Mesodermal cell (in vitro differentiated cells): ENCODE measurements at regions not wholly inside any gene's neighbourhood (a gene's known extent, or its start where the extent isn't known, plus 50 kb on each side); places are given as distances from the start of the nearest gene placed in this dataset.
A peak's percentile ranks its signal among the peaks of the same experiment; 100 is the strongest.

Source experiments
- H3K27ac ChIP-seq: 2 replicates; pipeline ENCODE4 v1.7.0; 2013; ENCODE audit warnings: mild to moderate bottlenecking, low read depth, low read length, moderate library complexity; ENCODE audit not compliant: severe bottlenecking
- H3K36me3 ChIP-seq: 2 replicates; pipeline ENCODE4 v1.7.1; 2013; ENCODE audit warnings: mild to moderate bottlenecking, low read length, moderate library complexity; ENCODE audit not compliant: control insufficient read depth, insufficient read depth
- H3K4me1 ChIP-seq: one replicate; pipeline ENCODE4 v1.7.1; 2013; ENCODE audit warnings: mild to moderate bottlenecking, low read length; ENCODE audit not compliant: insufficient read depth, control insufficient read depth, poor library complexity, severe bottlenecking
- H3K4me3 ChIP-seq: 2 replicates; pipeline ENCODE4 v1.7.0; 2013; ENCODE audit warnings: low read length, control low read depth, mild to moderate bottlenecking; ENCODE audit not compliant: insufficient read depth, poor library complexity, severe bottlenecking; ENCODE audit errors: extremely low read depth
- H3K9me3 ChIP-seq: 2 replicates; pipeline ENCODE4 v1.7.1; 2013; ENCODE audit warnings: mild to moderate bottlenecking, low read length, moderate library complexity; ENCODE audit not compliant: control insufficient read depth
- WGBS, 2 experiments: methylation state at CpG; one replicate each; pipeline ENCODE4 v1.1.5; 2013; ENCODE audit warnings: missing lambda C conversion rate in 2 of 2; ENCODE audit not compliant: insufficient coverage in 2 of 2; 5-methylcytosine and 5-hydroxymethylcytosine counted together

DNA sequence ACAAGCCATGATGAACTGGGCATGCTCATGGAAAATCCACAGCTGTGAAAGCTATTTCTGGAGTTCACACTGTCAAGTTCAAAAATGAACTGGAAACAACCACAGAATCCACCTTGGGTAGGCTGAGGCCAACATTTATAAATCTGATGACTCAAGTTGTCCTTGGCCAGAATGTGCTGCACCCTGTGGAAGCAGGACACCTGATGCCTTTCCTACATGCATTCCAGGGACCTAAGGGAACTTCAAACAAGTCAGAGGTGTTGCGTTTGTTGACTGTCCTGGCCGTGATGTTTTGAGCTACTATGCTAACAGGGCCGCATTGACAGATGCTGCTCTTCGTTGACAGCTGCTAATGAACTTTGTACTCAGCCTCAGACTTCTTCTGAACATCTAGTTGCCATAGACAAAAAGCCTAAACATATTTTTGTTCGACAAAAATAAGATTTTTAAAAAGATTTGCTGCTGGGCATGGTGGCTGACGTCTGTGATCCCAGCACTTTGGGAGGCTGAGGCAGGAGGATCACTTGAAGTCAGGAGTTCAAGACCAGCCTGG is 127.9 kb upstream of the SLC45A1 start:
- no peaks in the 10 kb centered on the region for H3K36me3 ChIP-seq
- H3K4me3 ChIP-seq, result no peak overlapping the region
- no peaks in the 10 kb centered on the region for H3K9me3 ChIP-seq
- H3K4me1 ChIP-seq, result peaks cover 4% of the 10 kb centered on the region
- H3K27ac ChIP-seq, result no peak overlapping the region
- 94 to 95% methylated on average over 6 of the region's 6 CpGs for WGBS, 2 experiments

DNA sequence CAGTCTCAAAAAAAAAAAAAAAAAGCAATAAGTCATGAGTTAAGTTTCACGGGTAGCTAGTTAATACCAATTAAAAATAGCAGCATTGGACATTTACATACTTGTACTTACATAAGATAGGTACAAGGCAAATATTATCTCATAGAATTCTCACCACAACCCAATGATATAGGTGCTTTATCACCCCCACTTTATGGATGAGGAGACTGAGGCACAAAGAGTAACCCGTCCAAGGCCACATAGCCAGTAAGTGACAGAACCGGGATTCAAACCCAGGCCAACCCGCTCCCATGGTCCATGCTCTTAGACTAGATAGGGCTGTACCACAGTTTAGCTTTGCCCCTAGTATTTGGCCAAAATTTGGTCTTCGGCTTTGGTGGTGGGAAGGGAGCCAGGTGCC is 132.5 kb upstream of the SLC45A1 start:
- Histone ChIP-seq H3K9me3 (no peaks in the 10 kb centered on the region), H3K27ac (no peak overlapping the region), H3K36me3 (no peaks in the 10 kb centered on the region), H3K4me3 (no peak overlapping the region), H3K4me1 (peaks cover 25% of the 10 kb centered on the region)
- WGBS, 2 experiments, result 93 to 95% methylated on average over 2 to 4 of the region's 5 CpGs

DNA sequence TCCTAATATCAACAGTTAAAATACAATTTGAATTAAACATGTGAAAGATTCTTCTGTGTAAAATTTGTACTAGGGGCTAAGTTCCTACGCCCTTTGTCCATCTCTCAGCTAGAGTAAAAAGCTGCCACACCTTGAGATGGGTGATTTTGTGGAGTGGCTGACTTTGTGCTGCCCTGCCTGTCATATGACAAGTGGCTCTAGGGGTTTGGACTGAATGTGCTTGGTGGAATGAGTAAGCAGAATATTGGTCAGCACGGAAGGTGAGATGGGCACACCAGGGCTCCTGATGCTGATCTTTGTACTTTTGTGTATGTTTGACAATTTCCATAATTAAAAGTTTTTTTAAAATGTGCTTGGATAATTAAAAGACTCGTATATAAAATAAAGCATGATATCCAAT is 133.6 kb upstream of the SLC45A1 start:
- H3K4me3 ChIP-seq, result no peak overlapping the region
- no peaks in the 10 kb centered on the region for H3K36me3 ChIP-seq
- H3K4me1 ChIP-seq, result peaks cover 25% of the 10 kb centered on the region
- peaks cover 1% of the 10 kb centered on the region for H3K9me3 ChIP-seq
- 80 to 100% methylated on average over 1 of the region's 3 CpGs for WGBS, 2 experiments
- no peak overlapping the region for H3K27ac ChIP-seq

DNA sequence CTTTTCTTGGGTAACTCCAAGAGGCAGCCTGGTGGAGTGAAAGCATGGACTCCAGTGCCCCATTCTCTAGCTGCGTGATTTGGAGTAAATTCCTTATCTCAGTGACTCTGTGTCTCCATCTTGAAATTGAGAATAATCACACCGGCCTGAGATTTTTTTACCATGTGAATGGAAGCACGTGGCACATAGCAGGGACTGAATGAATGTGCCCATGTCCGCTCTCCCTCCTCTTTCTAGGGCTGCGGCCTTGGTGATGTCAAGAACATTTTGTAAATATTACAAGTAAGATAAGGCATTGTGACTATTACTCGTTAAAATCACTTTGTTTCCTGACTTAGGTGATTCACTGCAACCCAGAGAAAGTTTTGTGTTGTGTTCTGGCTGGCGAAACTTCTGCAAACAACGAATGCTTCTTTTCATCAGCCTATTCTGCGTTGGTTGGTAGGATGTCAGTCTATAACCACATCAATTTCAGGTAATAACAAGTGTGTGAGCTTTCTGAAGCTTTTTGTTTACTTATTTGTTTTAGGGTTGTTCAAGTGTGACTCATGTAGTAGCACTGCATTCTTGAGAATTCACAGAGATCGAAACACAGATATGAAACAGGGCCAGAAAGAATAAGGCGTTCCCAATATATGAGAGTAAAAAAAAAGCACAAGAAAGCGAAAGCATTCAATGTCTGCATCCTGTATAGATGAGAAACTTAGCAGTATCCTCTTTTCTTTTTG is 135.7 kb upstream of the SLC45A1 start:
- no peaks in the 10 kb centered on the region for H3K36me3 ChIP-seq
- H3K4me3 ChIP-seq, result no peak overlapping the region
- H3K9me3 ChIP-seq, result peaks cover 11% of the 10 kb centered on the region
- WGBS, 2 experiments, result 77 to 84% methylated on average over 6 to 8 of the region's 12 CpGs
- peak overlapping the region; percentile 83 for H3K27ac ChIP-seq
- H3K4me1 ChIP-seq, result peaks cover 25% of the 10 kb centered on the region

DNA sequence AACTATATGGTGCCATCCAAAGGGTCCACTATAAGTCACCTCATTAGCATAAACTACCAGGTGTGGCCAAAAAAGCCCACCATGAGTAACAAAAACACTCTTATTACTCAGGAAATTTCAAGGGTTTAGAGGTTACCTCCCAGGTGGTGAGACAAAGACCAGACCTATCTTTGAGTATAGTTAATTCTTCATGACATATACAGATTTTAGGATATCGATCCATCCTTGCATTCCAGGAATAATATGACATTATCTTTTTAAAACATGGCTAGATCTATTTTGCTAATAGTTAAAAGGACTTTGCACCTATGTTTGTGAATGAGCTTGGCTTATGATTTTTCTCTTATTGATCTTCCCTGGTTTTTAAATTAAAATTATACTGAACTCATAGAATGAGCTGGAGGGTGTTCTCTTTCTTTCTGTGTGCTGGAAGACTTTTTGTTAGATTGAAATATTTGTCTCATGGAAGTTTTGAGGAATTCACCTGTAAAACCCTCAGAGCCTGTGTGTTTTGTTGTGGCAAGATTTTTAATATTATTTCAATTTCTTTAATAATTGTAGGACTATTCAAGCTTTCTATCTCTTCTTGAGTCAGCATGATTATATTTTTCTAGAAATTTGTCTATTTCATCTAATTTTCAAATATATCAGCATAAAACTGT is 138.7 kb upstream of the SLC45A1 start:
- no CpG with 5 or more reads among the region's 1 CpG for WGBS, 2 experiments
- Histone ChIP-seq H3K36me3 (no peaks in the 10 kb centered on the region), H3K9me3 (peaks cover 11% of the 10 kb centered on the region), H3K4me1 (peaks cover 24% of the 10 kb centered on the region), H3K4me3 (no peak overlapping the region), H3K27ac (no peak overlapping the region)

DNA sequence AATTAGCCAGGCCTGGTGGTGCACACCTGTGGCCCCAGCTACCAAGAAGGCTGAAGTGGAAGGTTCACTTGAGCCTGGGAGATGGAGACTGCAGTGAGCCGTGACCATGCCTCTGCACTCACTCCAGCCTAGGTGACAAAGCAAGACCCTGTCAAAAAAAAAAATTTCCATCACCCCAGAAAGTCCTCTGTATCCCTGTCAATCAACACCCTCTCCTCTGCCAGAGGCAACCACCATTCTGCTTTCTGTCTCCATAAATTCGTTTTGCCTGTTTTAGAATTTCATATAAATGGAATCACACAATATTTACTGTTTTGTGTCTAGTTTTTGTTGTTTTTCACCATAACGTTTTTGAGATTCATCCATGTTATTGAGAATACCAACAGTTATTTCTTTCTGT is 141.6 kb upstream of the SLC45A1 start:
- Histone ChIP-seq H3K4me3 (no peak overlapping the region), H3K4me1 (peaks cover 1% of the 10 kb centered on the region), H3K36me3 (no peaks in the 10 kb centered on the region), H3K9me3 (peaks cover 11% of the 10 kb centered on the region), H3K27ac (no peak overlapping the region)
- 100% methylated on average over 1 of the region's 3 CpGs for WGBS, 2 experiments

DNA sequence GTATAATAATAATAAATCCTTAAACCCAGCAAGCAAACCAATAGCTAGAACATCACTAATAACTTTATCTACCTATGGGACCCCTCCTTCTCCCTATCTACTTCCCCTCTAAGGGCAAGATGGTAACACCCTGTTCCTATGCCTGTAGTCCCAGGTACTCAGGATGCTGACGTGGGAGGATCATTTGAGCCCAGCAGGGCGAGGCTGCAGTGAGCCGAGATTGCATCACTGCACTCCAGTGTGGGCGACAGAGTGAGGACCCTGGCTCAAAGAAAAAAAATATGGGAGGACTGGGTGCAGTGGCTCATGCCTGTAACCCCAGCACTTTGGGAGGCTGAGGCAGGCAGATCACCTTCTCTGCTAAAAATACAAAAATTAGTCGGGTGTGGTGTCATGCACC is 143.1 kb upstream of the SLC45A1 start:
- H3K27ac ChIP-seq, result no peak overlapping the region
- H3K4me1 ChIP-seq, result peaks cover 2% of the 10 kb centered on the region
- no peaks in the 10 kb centered on the region for H3K36me3 ChIP-seq
- 88 to 90% methylated on average over 5 of the region's 5 CpGs for WGBS, 2 experiments
- H3K4me3 ChIP-seq, result no peak overlapping the region
- peaks cover 11% of the 10 kb centered on the region for H3K9me3 ChIP-seq

DNA sequence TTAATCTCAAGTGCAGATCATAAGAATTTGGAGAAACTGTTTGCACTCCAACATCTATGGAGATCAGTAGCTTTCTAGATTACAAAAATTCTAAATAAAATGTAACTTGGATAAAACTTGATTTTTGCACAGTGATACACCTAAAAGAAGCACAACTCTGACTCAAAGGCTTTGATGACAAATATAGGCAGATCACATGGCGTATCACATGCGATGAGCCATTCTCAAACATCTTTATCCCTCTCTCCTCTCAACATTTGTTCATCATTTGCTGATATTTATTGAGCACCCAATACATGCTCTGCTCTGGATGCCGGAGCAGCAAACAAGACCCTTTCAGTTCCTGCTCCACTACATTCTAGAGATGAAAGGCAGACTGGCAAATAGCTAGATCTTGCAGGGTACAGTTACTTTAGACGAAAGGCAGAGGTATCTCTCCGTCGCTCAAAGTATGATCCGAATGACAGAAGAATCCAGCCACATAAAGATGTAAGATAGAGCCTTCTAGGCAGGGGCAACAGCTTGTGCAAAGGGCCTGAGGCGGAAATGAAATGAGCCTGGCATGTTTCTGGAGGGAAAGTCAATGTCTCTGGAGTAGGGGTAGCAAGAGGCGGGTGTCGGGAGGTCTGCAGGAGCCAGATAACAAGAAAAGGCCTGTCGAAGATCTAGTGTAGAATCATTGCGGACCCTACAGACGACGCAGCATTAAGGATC is 145.8 kb upstream of the ERRFI1 start:
- Histone ChIP-seq H3K4me1 (peaks cover 8% of the 10 kb centered on the region), H3K27ac (no peak overlapping the region), H3K36me3 (no peaks in the 10 kb centered on the region), H3K9me3 (no peaks in the 10 kb centered on the region), H3K4me3 (no peak overlapping the region)
- WGBS, 2 experiments, result 96% methylated on average over 13 to 14 of the region's 14 CpGs

DNA sequence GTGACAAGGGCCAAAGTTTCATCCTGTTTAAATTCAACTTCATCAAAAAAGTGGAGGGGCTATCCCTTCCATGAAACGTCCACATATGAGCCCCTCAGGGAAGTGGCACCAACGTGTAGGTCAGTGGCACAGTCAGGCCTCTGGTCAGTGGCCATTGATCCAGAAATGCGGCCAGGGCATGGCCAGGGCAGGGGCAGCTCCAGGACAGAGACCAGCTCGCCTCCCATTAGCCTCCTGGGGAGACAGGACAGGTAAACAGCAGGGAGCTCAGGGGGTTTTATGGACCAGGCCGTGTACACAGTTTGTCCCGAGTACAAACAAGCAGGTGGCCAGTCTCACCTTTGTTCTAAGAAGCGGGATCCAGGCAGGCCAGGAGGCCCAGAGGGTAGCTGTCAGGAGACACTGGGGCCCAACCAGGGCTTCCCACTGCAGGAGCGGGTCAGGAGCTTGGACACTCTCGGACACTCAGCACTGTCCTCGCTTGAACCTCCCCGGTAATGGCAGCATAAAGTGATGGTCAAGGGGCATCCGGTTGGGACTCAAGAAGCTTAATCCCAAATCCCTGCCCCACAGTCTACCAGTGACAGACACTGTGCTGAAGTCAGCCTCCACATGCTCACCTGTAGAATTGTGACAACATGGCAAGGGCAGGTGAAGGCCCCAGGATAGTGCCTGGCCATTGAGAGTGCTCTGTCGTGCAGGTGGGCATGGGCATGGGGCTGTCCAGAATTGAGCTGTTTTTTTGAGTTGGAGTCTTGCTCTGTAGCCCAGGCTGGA is 144.1 kb upstream of the ERRFI1 start:
- Histone ChIP-seq H3K36me3 (no peaks in the 10 kb centered on the region), H3K9me3 (no peaks in the 10 kb centered on the region), H3K27ac (no peak overlapping the region), H3K4me3 (no peak overlapping the region), H3K4me1 (peaks cover 8% of the 10 kb centered on the region)
- WGBS, 2 experiments, result 83 to 90% methylated on average over 11 to 13 of the region's 13 CpGs

DNA sequence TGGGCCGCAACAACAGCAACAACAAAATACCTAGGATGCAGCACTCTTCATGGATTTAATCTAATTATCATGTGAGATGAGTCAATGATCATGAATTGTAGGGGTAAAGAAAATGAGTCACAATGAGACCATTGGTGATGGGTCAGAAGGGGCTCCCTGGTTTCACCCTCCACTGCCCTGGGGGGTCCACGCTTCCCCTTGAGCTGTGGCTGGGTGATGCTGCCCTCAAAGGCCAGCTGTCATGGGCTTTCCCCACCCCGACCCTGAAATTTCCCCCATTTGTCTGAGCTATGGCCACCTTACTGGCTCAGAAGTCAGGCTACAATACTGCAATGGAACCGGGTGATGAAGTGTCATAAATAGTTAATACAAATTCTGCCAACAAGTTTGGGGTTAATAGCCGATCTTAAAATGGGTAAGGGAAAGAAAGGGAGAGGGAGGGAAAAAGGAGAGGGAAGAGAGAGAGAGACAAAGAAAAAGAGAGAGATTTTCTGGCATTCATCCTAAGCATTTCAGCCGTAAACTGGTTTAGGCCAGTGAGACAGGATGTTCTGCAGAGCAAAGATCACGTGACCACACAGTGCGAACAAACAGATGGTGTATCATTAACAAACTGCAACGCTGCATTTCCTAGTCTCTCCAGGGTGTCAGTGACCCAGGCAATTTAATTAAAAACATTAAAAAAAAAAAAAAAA is 143.4 kb upstream of the ERRFI1 start:
- peaks cover 8% of the 10 kb centered on the region for H3K4me1 ChIP-seq
- H3K36me3 ChIP-seq, result no peaks in the 10 kb centered on the region
- H3K27ac ChIP-seq, result peak overlapping the region; percentile 78
- WGBS, 2 experiments, result 79 to 86% methylated on average over 6 to 7 of the region's 9 CpGs
- no peaks in the 10 kb centered on the region for H3K9me3 ChIP-seq
- H3K4me3 ChIP-seq, result no peak overlapping the region
